Esophagus mucosa (tissue), 1 donor: ENCODE measurements at regions not wholly inside any gene's neighbourhood (a gene's known extent, or its start where the extent isn't known, plus 50 kb on each side); places are given as distances from the start of the nearest gene placed in this dataset.

Experiments used
- ATAC-seq: fragments of 200-7000 bp; cut with Tn5 transposase; one replicate; pipeline ENCODE4 v1.9.1; 2020
- donor health status: DM: yes; HTN: yes; CAD: no.

GRCh38 chr15:81987628-81988027 is 58.2 kb downstream of the MEX3B start:
- no peak for ATAC-seq

GRCh38 chr15:81983497-81983896 is 62.3 kb downstream of the MEX3B start:
- no peak for ATAC-seq

GRCh38 chr15:81982808-81983207 is 63.0 kb downstream of the MEX3B start:
- no peak for ATAC-seq

GRCh38 chr15:81981908-81982307 is 63.9 kb downstream of the MEX3B start:
- no peak for ATAC-seq

GRCh38 chr15:81977464-81977863 is 68.4 kb downstream of the MEX3B start:
- ATAC-seq, result no peak

- ATAC-seq, result no peak
Measured at GRCh38 chr15:81968691-81969090, 77.1 kb downstream of the MEX3B start.

GRCh38 chr15:81966631-81967030 is 79.2 kb downstream of the MEX3B start:
- no peak for ATAC-seq

- no peak for ATAC-seq
Measured at GRCh38 chr15:81962482-81962881, 83.3 kb downstream of the MEX3B start.

GRCh38 chr15:81959196-81959595 is 86.6 kb downstream of the MEX3B start:
- no peak for ATAC-seq

- ATAC-seq, result no peak
Measured at GRCh38 chr15:81957698-81958097, 88.1 kb downstream of the MEX3B start.

GRCh38 chr15:81955382-81956062 is 90.3 kb downstream of the MEX3B start:
- no peak for ATAC-seq

- ATAC-seq, result no peak
Measured at GRCh38 chr15:81954158-81954783, 91.5 kb downstream of the MEX3B start.

GRCh38 chr15:81950841-81951414 is 94.9 kb downstream of the MEX3B start:
- ATAC-seq, result no peak

GRCh38 chr15:81948751-81949150 is 97.1 kb downstream of the MEX3B start:
- ATAC-seq, result no peak

- ATAC-seq, result no peak
Measured at GRCh38 chr15:81948222-81948621, 97.6 kb downstream of the MEX3B start.

GRCh38 chr15:81947548-81947947 is 98.3 kb downstream of the MEX3B start:
- no peak for ATAC-seq

- no peak for ATAC-seq
Measured at GRCh38 chr15:81945014-81945615, 100.7 kb downstream of the MEX3B start.

- ATAC-seq, result no peak
Measured at GRCh38 chr15:81942655-81943195, 103.1 kb downstream of the MEX3B start.

- ATAC-seq, result no peak
Measured at GRCh38 chr15:81942157-81942556, 103.7 kb downstream of the MEX3B start.

GRCh38 chr15:81941479-81941878 is 104.3 kb downstream of the MEX3B start:
- no peak for ATAC-seq

- ATAC-seq, result no peak
Measured at GRCh38 chr15:81940467-81941451, 105.1 kb downstream of the MEX3B start.
